Upper lobe of left lung (tissue), 4 donors: ENCODE measurements at regions not wholly inside any gene's neighbourhood (a gene's known extent, or its start where the extent isn't known, plus 50 kb on each side); places are given as distances from the start of the nearest gene placed in this dataset.

Experiments used
- CTCF ChIP-seq, 6 experiments: fragments of 450-650 bp in 4 of 6; fragments of 200-600 bp in 2 of 6; sonication (generic) in 2 of 6; IDR thresholded peaks; one replicate each; pipeline ENCODE4 v1.5.1; 2016 to 2019; ENCODE audit warnings: antibody characterized with exemption in 6 of 6
- POLR2A ChIP-seq, 4 donors: fragments of 450-650 bp; IDR thresholded peaks; one replicate each; pipeline ENCODE4 v1.5.1; 2016 to 2017; ENCODE audit warnings: antibody characterized with exemption in 4 of 4, mild to moderate bottlenecking in 2 of 4
- POLR2AphosphoS5 ChIP-seq, 2 donors: sonication (generic); formaldehyde crosslinking; IDR thresholded peaks; one replicate each; pipeline ENCODE4 v1.5.1; 2017; ENCODE audit warnings: antibody characterized with exemption in 2 of 2

DNA sequence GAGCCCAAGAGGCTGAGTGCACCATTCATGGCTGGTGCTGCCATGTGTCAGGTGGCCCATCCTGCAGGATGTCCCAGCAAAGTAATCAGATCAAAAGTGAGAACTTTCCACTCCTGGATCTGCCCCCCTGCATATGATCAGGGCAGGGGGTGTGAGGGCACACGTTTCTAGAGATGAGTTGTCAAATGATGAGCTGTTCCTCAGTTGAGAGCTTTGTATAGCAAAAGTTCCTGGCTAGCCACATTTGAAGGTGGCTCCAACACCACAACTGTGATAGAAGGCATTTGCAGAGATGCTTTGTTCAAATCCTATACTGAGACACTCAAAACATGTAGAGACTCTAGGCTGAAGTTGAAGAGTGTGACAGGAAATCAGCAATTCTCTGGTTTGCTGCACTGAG is 501.8 kb downstream of the BCOR start:
- TF ChIP-seq POLR2A (IDR thresholded peaks at IDR 0.05) = no peak
- no peak for TF ChIP-seq CTCF (IDR thresholded peaks at IDR 0.05)
- TF ChIP-seq POLR2AphosphoS5 (IDR thresholded peaks at IDR 0.05) = no peak
